Adrenal gland (tissue), 9 donors: ENCODE measurements at regions not wholly inside any gene's neighbourhood (a gene's known extent, or its start where the extent isn't known, plus 50 kb on each side); places are given as distances from the start of the nearest gene placed in this dataset.

ENCODE experiments used
- DNase-seq, 7 donors: peaks; one replicate each; pipeline ENCODE4 v3.0.0-alpha.2; 2019 to 2020
- H3K27ac ChIP-seq, 5 donors: fragments of 200-600 bp; sonication (generic) in 4 of 5; 1 replicate in 3 of 5; 2 replicates in 2 of 5; pipeline versions ENCODE4 v1.5.1 to v1.8.0; 2016 to 2020; ENCODE audit warnings: mild to moderate bottlenecking in 1 of 5
- H3K27me3 ChIP-seq: fragments of 200-600 bp; 2 replicates; pipeline ENCODE4 v1.8.0; 2021
- H3K36me3 ChIP-seq, 2 donors: fragments of 200-600 bp; replicated peaks in 1 of 2; 1 replicate in 1 of 2; 2 replicates in 1 of 2; pipeline versions ENCODE4 v1.5.1 to v1.8.0; 2018 to 2022
- H3K4me1 ChIP-seq, 2 donors: fragments of 200-600 bp; replicated peaks in 1 of 2; 1 replicate in 1 of 2; 2 replicates in 1 of 2; pipeline versions ENCODE4 v1.5.1 to v1.8.0; 2018 to 2021
- H3K4me3 ChIP-seq, 4 donors: fragments of 200-600 bp; sonication (generic) in 3 of 4; one replicate each; pipeline ENCODE4 v1.5.1; 2016 to 2018
- H3K9me3 ChIP-seq, 3 donors: fragments of 200-600 bp; sonication (generic) in 1 of 3; replicated peaks in 1 of 3; 1 replicate in 2 of 3; 2 replicates in 1 of 3; pipeline versions ENCODE4 v1.5.1 to v1.8.0; 2016 to 2021
- CTCF ChIP-seq, 6 experiments: fragments of 450-650 bp in 4 of 6; fragments of 200-600 bp in 2 of 6; sonication (generic) in 1 of 6; IDR thresholded peaks; 1 replicate in 5 of 6; 2 replicates in 1 of 6; pipeline versions ENCODE4 v1.5.1 to v1.8.0; 2016 to 2021; ENCODE audit warnings: antibody characterized with exemption in 6 of 6, mild to moderate bottlenecking in 2 of 6, moderate library complexity in 1 of 6
- POLR2A ChIP-seq, 2 donors: fragments of 450-650 bp; IDR thresholded peaks; one replicate each; pipeline ENCODE4 v1.6.1; 2017; ENCODE audit warnings: antibody characterized with exemption in 2 of 2, mild to moderate bottlenecking in 2 of 2, moderate library complexity in 1 of 2
- WGBS, 4 donors: extraction: QIAGEN DNeasy Blood & Tissue Kit in 2 of 4; methylation state at CpG; one replicate each; pipeline versions ENCODE4 v1.1.5 to v1.1.7; 2013 to 2017; 5-methylcytosine and 5-hydroxymethylcytosine counted together
- intact Hi-C, 2 donors: fragments of 100-400 bp; cut with DNase I; formaldehyde crosslinking; loops; one replicate each; pipeline versions ENCODE4 v1.14.1 to v1.15.0; 2022 to 2023
- donor health status: healthy with polysubstance abuse.
- donor health status: Bipolar disorder and iron deficiency.
- donor health status: DM: yes; HTN: yes; CAD: no.
- donor health status: DM: no; HTN: no; CAD: no.
- donor health status: DM: no; HTN: no; CAD: no.

DNA sequence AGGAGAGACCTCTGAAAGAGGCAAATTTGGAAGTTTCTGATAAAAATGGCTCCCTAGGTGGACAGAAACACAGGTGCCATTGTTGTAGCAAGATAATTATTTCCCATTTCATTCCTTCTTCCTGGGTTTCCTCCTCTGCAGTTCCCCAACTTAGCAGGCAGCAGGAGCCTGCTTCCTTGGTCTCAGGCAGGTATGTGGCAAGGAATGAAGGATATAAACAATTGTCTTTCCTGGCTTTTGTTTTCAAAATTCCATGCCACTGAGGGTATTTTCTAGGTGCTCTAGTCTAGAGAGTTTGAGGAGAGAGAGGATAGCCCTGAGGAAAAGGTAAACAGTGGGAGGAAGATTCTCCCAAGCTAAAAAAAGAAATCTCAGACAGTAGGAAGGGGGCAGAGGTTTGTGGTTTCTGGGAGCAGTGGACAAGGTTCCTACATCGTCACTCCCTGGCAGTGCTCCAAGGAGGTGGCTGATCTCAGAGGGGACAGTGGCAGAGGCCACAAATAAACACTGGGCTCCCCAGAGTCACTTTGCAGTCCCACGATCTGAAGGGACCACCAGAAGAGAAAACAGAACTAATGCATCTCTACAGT, 82.6 kb upstream of the IGF1 start:
- peak in 1 of 7 donors; percentile 12 for DNase-seq
- no peak for TF ChIP-seq CTCF (IDR thresholded peaks at IDR 0.05)
- no peaks in the 10 kb centered on the region for H3K36me3 ChIP-seq
- H3K27me3 ChIP-seq, result no peaks in the 10 kb centered on the region
- intact Hi-C loops, result no loop called here
- no peak overlapping the region for H3K4me3 ChIP-seq
- H3K4me1 ChIP-seq, result no peaks in the 10 kb centered on the region
- no peaks in the 10 kb centered on the region for H3K9me3 ChIP-seq
- no peak overlapping the region for H3K27ac ChIP-seq
- 34 to 44% (median 39%) methylated on average over 2 of the region's 2 CpGs for WGBS, 4 donors

- DNase-seq, result no peak
- Histone ChIP-seq H3K9me3 (no peaks in the 10 kb centered on the region), H3K27ac (no peak overlapping the region), H3K36me3 (no peaks in the 10 kb centered on the region), H3K4me1 (peaks cover 0 to 5% of the 10 kb centered on the region in 2 donors), H3K27me3 (no peaks in the 10 kb centered on the region), H3K4me3 (no peak overlapping the region)
- WGBS, 4 donors, result 83 to 97% (median 94%) methylated on average over 1 to 2 of the region's 2 CpGs
- intact Hi-C loops, result no loop called here
- no peak for TF ChIP-seq POLR2A (IDR thresholded peaks at IDR 0.05)
- no peak for TF ChIP-seq CTCF (IDR thresholded peaks at IDR 0.05)
Measured at GRCh38 chr12:102551186-102551585, 70.8 kb upstream of the IGF1 start.

DNA sequence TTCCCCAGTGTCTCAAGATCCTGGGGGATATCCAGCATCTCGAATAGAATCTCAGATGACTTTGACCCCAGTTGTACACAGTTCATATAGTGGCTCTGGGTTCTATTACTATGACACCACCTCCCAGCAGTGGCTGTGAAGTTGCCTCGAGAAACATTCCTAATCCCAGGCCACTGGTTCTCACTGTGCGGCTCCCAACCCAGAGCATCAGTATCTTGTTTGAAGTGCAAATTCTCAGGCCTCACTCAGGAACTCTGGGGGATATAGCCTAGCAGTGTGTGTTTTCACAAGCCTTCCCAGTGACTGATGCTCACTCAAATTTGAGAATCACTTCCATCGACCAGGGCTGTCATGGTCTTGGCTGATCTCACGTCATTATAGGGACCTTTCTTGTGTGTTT, 69.3 kb upstream of the IGF1 start:
- TF ChIP-seq CTCF (IDR thresholded peaks at IDR 0.05) (no peak), POLR2A (IDR thresholded peaks at IDR 0.05) (no peak)
- Histone ChIP-seq H3K4me3 (no peak overlapping the region), H3K36me3 (no peaks in the 10 kb centered on the region), H3K9me3 (no peaks in the 10 kb centered on the region), H3K27ac (no peak overlapping the region), H3K4me1 (peaks cover 0 to 5% of the 10 kb centered on the region in 2 donors), H3K27me3 (no peaks in the 10 kb centered on the region)
- intact Hi-C loops, result no loop called here
- no peak for DNase-seq
- 68 to 84% (median 75%) methylated on average over 5 of the region's 5 CpGs for WGBS, 4 donors

GRCh38 chr12:102548543-102548942, 68.2 kb upstream of the IGF1 start:
- WGBS, 4 donors, result 11 to 23% (median 16%) methylated on average over 3 of the region's 3 CpGs
- intact Hi-C loops, result no loop called here
- DNase-seq, result peak in 6 of 7 donors; percentile 16 to 49 (median 28)
- H3K36me3 ChIP-seq, result no peaks in the 10 kb centered on the region
- H3K4me1 ChIP-seq, result peaks cover 0 to 5% of the 10 kb centered on the region in 2 donors
- no peak for TF ChIP-seq POLR2A (IDR thresholded peaks at IDR 0.05)
- TF ChIP-seq CTCF (IDR thresholded peaks at IDR 0.05), result no peak
- H3K27ac ChIP-seq, result no peak overlapping the region
- no peaks in the 10 kb centered on the region for H3K27me3 ChIP-seq
- no peak overlapping the region for H3K4me3 ChIP-seq
- no peaks in the 10 kb centered on the region for H3K9me3 ChIP-seq
